HG03159 (cell line): ENCODE measurements at regions not wholly inside any gene's neighbourhood (a gene's known extent, or its start where the extent isn't known, plus 50 kb on each side); places are given as distances from the start of the nearest gene placed in this dataset.
A peak's percentile ranks its signal among the peaks of the same experiment; 100 is the strongest.
"Not testable (repeated sequence)": the region's sequence is repeated elsewhere in the genome, so short reads cannot be mapped to it uniquely, and the experiment has no call there.

Experiments
- ATAC-seq: cut with Tn5 transposase; IDR thresholded peaks from one replicate; pipeline ENCODE4 v1.9.1; 2021; ENCODE audit warnings: mild to moderate bottlenecking, moderate library complexity; ENCODE audit not compliant: unreplicated experiment

DNA sequence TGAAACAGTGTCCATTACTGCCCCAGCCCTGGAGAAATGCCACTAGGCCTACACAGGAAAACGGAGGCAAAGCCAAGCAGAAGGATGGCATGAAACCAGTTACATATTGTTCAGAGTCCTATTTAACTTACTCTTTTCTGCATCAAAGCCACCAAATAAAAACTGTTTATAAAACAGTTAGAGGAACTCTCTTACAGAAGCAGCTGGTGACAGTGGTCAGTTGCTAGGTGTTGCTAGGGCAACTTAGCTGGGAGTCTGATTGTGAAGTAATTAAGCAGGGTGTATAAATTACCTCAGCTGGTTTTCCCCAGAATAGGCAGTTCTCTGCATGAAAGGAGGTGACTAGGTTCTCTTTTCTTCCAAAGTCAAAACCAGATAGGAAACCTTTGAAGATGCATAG is 115.6 kb upstream of the ZBED5 start:
- ATAC-seq: no peak

DNA sequence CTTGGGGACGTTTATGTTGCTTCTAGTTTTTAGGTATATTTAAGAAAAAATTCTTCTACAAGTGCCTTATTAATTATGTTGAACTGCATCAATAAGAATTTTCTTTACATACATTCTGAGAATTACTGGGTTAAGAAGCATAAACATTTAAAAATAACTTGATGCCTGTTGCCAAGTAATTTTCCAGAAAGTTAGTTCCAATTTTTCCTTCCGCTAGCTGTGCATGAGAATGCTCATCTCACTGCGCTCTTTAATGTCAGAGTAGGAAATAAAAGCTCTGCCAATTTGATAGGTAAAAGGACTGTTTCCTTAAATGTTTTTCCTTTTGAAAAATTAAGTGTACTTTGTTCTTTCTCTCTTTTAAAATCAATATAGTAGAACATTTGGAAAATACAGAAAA is 113.1 kb upstream of the ZBED5 start:
- no peak for ATAC-seq

DNA sequence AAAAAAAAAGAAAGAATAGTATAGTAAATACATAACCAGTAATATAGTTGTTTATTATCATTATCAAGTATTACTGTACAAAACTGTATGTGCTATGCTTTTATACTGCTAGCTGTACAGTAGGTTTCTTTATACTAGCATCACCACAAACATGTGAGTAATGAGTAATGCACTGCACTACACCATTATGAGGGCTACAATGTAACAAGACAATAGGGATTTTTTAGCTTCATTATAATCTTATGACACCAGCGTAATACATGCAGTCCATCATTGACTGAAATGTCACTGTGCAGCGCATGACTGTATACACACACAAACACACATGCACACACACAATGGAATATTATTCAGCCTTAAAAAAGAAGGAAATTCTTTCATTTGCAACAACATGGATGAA is 111.5 kb upstream of the ZBED5 start:
- no peak for ATAC-seq

DNA sequence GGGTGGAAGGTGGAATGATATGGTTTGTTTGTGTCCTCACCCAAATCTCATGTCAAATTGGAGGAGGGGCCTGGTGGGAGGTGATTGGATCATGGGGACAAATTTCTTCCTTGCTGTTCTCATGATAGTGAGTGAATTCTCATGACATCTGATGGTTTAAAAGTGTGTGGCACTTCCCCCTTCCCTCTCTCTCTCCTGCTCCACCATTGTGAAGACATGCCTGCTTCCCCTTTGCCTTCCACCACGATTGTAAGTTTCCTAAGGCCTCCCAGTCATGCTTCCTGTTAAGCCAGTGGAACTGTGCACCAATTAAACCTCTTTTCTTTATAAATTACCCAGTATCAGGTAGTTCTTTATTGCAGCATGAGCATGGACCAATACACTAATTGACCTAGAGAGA is 99.0 kb upstream of the ZBED5 start:
- not testable (repeated sequence) for ATAC-seq

DNA sequence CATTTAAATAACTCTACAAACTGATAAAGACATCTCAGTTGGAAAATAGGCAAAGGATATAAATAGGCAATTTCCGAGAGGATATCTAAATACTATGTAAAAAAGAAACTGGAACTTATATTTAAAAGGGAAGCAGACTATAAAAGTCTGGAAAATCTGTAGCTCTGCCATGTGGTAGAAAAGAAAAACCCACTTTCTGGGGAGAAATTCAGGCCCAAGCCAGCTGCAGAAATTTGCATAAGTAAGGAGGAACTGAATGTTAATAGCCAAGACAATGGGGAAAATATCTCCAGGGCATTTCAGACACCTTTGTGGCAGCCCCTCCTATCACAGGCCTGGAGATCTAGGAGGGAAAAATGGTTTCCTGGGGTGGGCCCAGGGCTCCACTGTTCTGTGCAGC is 97.8 kb upstream of the ZBED5 start:
- ATAC-seq: no peak

DNA sequence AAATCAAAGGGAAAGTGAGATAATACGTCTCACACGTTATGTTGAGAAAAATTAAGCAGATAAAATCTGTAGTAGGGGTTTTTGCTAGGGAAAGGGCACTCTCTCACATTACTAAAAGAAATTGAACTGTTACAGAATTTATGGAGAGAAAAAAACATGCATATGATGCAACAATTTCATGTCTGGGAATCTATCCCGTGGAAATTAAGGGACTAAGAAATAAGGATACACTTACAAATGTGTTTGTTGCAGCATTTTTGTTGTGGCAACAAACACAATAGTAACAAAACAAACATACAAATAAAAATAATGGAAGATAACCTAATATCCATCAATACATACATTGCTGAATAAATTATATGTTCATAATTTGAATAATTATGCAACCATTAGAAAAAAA is 96.3 kb upstream of the ZBED5 start:
- ATAC-seq: no peak

DNA sequence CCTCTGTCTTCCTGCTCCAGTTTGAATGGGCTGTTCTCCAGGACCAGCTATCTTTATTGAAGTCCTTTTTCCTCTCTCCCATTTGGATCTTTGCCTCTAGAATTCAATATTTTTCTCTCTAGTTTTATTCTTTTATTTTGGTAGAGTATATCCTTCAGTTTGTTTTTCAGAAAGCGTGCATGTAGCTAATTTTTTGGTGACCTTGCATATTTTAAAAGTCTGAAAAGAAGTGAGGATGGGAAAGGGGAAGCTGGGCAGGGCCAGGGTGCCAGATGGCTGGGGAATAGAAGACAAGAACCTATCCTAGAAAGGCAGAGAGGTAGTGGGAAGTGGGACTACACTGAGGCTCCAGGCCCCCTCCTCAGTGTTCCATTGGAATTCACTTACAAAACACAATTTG is 95.0 kb upstream of the ZBED5 start:
- no peak for ATAC-seq

DNA sequence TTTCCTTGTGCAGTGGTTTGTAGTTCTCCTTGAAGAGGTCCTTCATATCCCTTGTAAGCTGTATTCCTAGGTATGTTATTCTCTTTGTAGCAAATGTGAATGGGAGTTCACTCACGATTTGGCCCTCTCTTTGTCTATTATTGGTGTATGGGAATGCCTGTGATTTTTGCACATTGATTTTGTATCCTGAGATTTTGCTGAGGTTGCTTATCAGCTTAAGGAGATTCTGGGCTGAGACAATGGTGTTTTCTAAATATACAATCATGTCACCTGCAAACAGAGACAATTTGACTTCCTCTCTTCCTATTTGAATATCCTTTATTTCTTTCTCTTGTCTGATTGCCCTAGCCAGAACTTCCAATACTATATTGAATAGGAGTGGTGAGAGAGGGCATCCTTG is 90.1 kb upstream of the ZBED5 start:
- ATAC-seq: not testable (repeated sequence)

DNA sequence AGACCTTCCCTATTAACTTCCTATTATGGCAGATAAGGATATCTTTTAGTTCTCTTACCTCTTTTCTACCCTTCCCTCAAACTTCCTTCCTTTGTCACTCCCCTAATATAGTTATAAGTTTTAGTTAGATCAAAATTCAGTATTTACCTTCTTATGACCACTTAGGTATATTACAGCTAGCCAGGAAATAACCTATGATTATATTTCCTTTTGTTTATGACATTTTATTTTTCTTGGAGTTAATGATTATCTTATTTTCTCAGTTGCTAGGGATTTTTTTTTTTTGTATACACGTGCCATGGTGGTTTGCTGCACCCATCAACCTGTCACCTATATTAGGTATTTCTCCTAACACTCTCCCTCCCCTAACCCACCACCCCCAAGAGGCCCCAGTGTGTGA is 88.2 kb upstream of the ZBED5 start:
- ATAC-seq: no peak

DNA sequence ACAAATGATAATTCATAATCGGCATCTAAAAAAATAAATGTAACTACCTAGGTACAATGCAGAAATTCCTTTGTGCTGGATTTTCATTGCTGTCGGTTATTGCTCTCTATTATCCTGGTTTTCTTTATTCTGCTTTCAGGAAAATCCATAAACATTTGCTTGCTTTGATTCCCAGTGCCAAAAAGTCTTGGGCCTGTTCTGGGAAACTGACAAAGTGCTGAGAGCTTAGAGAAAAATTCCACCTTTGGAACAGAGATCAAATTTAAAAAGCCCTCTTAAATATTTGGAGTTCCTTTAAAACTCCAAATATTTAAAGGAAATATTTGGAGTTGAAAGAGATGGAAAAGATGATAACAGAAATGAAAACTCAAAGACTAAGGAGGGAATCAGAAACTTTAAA is 87.3 kb upstream of the ZBED5 start:
- ATAC-seq: no peak

DNA sequence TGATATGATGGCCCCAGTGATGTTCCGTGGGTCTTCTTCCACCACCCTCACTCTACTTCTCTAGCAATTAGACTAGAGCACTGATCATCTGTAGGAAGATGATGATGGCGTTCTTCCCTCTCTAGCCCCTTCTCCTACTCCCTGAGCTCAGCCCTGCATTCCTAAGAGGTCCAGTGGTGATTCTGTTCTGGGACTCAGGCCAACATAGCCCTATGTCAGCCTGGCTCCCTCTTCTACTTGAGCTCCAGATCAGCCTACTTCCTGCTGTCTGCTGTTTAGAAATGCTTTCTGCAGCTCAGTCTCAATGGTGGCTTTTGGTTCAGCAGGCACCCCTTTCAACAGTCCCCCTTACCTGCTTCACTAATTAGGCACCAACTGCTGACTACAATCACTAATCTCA is 86.1 kb upstream of the ZBED5 start:
- ATAC-seq: no peak

DNA sequence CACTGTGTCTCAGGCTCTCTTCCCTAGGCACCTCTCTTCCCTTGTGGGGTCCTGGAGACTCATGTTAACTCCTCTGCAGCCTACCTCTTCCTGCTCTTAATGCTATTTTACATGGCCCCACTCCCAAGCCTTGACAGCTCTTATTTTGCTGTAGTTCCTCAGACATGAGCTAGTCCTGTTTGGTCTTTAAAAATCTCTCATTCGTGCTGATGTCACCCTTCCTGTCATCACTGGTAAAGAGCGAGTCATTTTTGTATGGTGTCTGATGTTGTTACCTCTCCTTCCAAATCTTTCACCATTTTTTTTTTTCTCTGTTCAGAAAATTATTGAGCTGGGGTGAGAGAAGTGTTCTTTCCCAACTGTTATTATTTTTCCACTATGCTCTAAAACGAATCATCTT is 84.8 kb upstream of the ZBED5 start:
- no peak for ATAC-seq

DNA sequence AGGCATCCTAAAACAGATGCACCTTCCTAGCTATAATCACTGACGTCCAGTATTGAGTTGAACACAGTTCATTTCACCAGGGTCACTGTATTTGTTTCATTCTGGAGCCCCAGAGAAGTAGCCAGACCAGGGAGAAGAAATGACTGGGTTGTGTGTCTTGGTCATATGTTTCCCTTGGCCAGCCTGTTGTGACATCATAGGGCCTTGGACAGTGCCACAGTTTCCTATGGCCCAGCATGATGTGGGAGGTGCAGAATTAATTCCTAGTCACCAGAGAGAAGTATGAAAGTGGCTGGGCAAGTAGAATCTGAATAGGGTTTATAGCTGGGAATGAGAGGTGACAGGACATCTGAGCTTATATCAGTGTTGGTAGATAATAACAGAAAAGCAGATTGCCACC is 84.0 kb upstream of the ZBED5 start:
- no peak for ATAC-seq

DNA sequence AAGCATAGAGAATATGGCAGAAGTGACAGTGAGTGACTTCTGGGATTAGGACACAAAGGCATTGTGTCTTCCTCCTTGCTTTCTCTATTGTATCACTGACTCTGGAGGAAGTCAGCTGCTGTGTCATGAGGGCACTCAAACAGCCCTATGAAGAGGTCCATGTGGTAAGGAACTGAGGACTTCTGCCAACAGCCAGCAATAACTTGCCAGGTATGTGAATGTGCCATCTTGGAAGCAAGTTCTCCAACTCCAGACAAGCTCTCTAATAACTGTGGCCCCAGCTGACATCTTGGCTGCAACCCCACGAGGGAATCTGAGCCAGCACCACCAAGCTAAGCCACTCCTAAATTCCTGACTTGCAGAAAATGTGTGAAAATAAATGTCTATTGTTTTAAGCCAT is 83.6 kb upstream of the ZBED5 start:
- no peak for ATAC-seq

DNA sequence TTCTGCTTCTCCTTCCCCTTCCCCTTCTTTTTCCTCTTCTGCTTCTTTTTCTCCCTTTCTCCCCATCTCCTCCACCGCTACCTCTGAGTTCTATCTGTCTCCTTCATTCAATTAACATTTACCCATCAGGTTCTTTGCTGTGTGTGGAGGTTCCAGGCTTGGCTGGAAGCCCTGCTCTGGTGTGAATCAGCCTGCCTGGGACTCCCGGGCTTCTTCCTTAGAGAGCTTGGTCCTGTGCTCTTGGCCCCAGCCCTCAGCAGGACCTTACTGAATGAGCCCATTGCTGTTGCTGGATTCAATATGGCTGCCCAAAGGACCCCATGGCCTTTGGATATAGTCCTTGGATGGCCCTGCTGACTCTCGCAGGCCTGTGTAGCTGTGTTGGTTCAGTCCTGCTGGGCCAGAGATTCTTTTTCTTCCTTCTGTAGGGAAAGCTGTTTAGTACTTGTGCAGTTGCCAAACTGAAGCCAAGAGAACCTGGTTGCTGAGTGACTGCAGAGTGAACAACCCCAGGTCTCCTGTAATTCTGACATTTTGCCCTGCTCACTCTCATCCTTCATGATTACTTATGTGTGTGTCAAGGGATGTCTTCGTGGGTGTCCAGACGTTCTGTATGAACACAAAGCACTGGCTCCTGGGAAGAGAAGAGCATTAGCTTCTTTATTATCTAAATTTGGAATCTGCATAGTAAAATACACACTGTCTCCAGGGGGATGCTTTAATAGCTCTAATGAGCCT is 81.0 kb upstream of the ZBED5 start:
- ATAC-seq: no peak

DNA sequence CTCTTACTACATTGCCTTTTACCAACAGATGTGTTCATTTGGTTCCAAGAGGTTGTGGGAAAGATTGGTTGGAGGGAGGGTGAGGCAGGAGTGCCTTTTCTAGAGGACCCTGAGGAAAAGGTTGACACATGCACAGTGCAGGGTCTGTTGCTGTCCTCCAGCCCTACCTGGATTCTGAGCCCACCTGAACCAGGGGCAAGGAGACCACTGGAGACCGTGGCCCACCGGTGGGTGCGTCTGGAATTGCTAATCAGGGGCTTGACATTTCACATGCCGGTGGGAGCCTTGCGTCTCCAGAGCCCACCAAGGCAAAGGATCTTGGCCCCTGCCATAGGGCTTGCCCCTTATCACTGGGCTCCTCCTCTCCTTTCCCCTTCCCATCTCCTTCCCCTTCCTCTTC is 80.4 kb upstream of the ZBED5 start:
- no peak for ATAC-seq

DNA sequence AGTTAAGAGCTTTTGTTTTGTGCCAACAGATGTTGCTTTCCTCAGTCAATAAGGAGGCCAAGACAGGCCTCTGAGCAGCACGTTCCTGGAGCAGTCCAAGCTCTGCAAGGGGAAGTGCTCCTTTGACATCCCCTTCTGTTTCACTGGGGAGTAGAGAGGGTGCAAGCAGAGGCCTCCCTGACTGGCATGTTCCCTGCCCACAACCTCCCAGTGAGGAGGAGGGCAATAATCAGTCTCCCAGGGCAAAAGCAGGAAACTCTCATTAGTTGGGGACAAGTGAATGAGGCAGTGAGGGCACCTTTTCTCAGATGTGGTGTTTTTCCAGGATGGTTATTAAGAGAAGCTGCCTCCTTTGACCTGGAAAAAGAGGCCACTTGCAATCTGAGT is 79.5 kb upstream of the ZBED5 start:
- no peak for ATAC-seq

DNA sequence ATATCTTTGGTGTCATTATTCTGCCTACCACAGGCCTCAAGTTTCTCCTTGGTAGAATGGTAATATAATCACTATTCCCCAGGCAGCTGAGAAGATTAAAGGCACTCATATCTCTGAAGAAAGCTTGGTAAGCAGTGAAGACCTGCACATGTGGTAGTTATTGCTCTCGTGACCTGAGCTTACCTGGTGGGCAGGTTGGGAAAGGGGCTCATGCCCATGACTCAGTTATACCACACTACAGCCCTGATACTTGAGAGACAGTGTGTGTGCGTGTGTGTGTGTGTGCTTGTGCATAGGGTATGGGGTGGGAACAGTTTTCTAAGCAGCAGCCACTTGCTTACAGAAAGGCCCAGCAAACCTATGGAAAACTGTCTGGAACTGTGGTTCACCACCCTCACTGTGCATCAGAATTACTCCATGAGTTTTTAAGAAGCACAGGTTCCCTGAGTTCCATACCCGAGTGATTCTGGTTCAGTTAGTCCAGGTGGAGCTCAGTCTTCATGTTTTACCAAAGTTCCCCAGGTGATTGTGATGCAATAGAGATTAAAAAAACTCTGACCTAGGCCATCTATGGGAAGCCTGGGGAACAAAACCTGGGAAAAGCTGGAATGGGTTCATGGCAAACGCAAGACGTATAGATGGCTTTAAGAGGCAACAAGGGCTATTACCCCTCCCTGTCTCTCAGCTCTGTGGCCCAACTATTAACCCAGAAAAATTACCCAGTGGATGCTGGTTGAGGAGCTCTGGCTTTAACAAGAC is 79.0 kb upstream of the ZBED5 start:
- ATAC-seq: no peak

DNA sequence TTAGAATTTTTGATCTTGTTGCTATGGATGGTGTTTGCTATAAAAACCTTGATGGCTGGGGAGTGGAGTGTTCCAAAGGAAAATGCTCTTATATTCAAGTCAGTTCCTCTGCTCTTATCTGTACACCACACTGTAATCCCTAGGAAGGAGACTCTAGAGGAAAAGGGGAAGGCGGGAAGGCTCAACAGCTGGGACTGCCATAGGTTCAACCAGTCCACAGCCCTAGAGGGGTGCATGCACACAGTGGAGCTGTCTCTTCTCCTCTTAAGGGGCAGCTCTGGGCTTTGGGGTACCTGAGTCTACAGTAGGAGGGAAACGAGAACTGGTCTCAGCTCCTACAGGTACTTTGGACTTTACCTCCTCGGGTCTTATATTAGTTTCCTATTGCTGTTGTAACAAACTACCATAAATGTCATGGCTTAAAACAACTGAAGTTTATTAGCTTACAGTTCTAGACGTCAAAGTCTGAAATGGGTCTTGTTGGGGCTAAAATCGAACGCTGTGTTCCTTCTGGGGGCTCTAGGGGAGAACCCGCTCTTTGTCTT is 77.2 kb upstream of the ZBED5 start:
- ATAC-seq: no peak

DNA sequence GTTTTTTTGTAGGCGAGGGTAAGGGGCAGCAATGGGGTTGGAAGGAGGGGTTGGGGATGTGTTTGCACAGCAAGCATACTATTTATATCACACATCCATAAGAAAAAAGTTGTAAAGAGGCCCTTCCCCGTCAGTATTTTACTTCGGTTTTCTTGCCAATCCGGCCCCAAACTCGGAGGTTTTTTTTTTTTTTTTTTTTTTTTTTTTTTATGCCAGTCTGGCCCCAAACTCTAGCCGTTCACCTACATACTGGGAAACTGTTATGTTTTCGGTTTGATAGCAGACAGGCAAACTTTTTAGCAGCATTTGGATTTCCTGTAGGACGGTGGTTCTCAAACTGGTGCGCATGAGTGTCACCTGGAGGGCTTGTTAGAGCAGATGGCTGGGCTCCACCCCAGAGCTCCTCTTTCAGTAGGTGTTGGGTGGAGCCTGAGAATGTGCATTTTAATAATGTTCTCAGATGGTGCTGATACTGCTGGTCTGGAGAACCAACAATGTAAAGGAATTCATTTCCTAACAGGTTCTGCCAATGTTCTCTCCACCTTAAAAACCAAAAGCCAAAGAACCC is 76.5 kb upstream of the ZBED5 start:
- no peak for ATAC-seq

DNA sequence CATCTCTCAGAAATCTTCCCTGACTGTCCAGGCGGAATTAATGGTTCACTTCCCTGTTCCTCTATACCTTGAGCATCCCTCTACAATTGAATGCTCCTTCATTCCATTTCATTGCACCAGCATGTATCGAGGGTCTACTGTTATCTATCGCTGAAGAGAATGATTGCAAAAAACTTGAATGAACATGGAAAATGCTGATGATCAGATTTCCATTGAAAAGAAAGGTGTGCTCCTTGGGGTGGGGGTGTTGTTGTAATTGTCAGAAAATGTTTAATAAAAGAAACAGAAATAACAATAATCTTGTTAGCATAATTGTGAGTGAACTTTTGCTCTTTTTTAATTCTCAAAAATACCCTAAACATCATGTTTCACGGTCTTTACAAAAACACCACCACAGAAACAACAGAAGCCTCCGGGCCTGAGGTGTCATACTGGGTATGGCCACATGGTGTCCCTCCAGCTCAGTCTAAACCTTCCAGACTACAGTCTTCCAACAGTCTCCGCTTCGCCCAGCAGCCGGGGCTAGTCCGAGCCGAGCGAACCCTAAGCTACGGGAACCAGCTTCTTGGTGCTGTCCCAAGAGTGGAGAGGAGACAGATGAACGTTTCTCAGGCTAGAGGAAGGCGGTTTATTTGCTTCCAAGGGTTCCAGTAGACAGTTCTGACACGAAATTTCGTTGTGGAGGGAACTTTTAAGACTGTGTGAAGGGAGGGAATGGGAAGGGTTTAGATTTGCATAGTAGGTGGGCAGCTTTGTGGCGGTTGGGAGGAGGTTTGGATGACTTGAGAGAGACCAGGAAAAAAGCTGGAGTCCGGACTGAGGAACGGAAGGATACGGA is 75.8 kb upstream of the ZBED5 start:
- ATAC-seq: peak; percentile 86
